Nephron (organoid): ENCODE measurements at regions not wholly inside any gene's neighbourhood (a gene's known extent, or its start where the extent isn't known, plus 50 kb on each side); places are given as distances from the start of the nearest gene placed in this dataset.

Source experiments
- H3K27ac Mint-ChIP-seq, 3 experiments: 2 replicates each; pipeline ENCODE4 v1.8.0; 2020; ENCODE audit warnings: mixed read lengths in 3 of 3, mild to moderate bottlenecking in 2 of 3, moderate library complexity in 1 of 3
- H3K27me3 Mint-ChIP-seq: 2 replicates; pipeline ENCODE4 v1.8.0; 2021; ENCODE audit warnings: low read depth, mild to moderate bottlenecking, moderate library complexity, mixed read lengths
- H3K36me3 Mint-ChIP-seq: 2 replicates; pipeline ENCODE4 v1.8.0; 2020; ENCODE audit warnings: low read depth, mixed read lengths
- H3K4me1 Mint-ChIP-seq: 2 replicates; pipeline ENCODE4 v1.8.0; 2020; ENCODE audit warnings: mixed read lengths
- H3K4me3 Mint-ChIP-seq, 3 experiments: 2 replicates each; pipeline ENCODE4 v1.8.0; 2020; ENCODE audit warnings: mild to moderate bottlenecking in 3 of 3, mixed read lengths in 3 of 3, moderate library complexity in 2 of 3
- H3K9me3 Mint-ChIP-seq: 2 replicates; pipeline ENCODE4 v1.8.0; 2020; ENCODE audit warnings: mixed read lengths
- CTCF ChIP-seq, 3 experiments: fragments of 200-600 bp; sonication (generic); IDR thresholded peaks; one replicate each; pipeline ENCODE4 v1.5.0; 2021; ENCODE audit warnings: antibody characterized with exemption in 3 of 3; ENCODE audit not compliant: unreplicated experiment in 3 of 3

DNA sequence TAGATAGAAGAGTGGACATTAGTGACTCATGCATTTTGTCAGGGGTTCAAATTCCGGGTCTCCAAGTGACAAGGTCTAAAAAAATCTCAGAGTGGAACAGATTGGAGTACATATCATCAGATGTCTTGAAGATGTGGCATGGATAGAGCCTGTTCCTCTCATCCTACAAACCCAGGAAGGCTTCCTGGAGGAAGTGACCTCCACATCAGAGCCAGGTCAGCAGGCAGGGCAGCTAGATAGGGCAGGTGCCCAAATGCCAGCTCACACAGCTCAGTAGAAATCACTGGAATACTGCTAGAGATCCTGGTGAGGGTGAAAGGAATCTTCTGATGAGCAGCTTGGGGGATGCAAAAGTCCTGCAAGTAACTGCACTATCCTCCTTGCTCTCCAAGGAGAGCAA is 196.6 kb upstream of the SDK2 start:
- TF ChIP-seq CTCF (IDR thresholded peaks at IDR 0.05; ENCODE audit: unreplicated experiment in 3 of 3): no peak
- Mint-ChIP-seq H3K27ac (no peak overlapping the region), H3K4me1 (peaks cover 7% of the 10 kb centered on the region), H3K36me3 (no peaks in the 10 kb centered on the region), H3K4me3 (no peak overlapping the region), H3K27me3 (peaks cover 64% of the 10 kb centered on the region), H3K9me3 (peaks cover 1% of the 10 kb centered on the region)

DNA sequence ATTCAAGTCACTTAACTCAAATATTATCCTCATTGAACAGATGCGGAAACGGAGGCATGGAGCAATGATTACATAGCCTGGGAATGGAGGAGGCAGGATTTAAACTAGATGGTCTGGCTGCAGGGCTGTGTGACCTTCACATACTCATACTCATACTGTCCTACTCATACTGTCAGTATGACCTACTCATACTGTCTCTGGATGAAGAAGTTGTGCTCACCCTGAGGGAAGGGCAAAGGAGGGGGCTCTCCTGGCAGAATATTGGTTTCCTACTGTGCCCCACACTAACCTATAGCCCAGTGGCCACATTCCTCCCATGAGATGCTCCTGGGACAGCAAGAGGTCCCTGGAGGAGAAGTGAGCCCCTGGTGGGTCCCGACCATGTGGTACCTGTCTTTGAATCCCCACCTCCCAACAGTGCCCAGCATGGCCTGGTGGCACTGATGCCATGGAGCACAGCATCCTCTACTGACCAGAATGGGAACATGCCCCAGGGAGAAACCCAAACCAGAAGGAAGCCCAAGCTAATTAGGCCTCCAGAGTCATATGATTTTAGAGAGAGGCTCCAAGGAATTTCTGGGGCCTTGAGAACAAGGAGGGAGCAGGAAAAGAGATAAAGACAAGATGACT is 197.3 kb upstream of the SDK2 start:
- H3K9me3 Mint-ChIP-seq: no peaks in the 10 kb centered on the region
- no peak overlapping the region for H3K27ac Mint-ChIP-seq
- no peak overlapping the region for H3K4me3 Mint-ChIP-seq
- H3K27me3 Mint-ChIP-seq: peaks cover 64% of the 10 kb centered on the region
- H3K4me1 Mint-ChIP-seq: peaks cover 5% of the 10 kb centered on the region
- no peaks in the 10 kb centered on the region for H3K36me3 Mint-ChIP-seq
- peak in 1 of 3 experiments; percentile 21 for TF ChIP-seq CTCF (IDR thresholded peaks at IDR 0.05; ENCODE audit: unreplicated experiment in 3 of 3)

GRCh38 chr17:73847952-73848351 is 203.7 kb upstream of the SDK2 start:
- H3K27me3 Mint-ChIP-seq: peaks cover 43% of the 10 kb centered on the region
- no peaks in the 10 kb centered on the region for H3K36me3 Mint-ChIP-seq

GRCh38 chr17:73850426-73850825 is 206.2 kb upstream of the SDK2 start:
- H3K4me3 Mint-ChIP-seq: no peak overlapping the region
- no peak overlapping the region for H3K27ac Mint-ChIP-seq

More at GRCh38 chr17:73847952-73848351, 203.7 kb upstream of the SDK2 start:
- H3K9me3 Mint-ChIP-seq: peaks cover 7% of the 10 kb centered on the region
- no peak for TF ChIP-seq CTCF (IDR thresholded peaks at IDR 0.05; ENCODE audit: unreplicated experiment in 3 of 3)
- H3K27ac Mint-ChIP-seq: no peak overlapping the region
- H3K4me3 Mint-ChIP-seq: no peak overlapping the region
- H3K4me1 Mint-ChIP-seq: no peaks in the 10 kb centered on the region

GRCh38 chr17:73851091-73851490 is 206.8 kb upstream of the SDK2 start:
- H3K4me1 Mint-ChIP-seq: peaks cover 2% of the 10 kb centered on the region

More at GRCh38 chr17:73850426-73850825, 206.2 kb upstream of the SDK2 start:
- Mint-ChIP-seq H3K36me3 (no peaks in the 10 kb centered on the region), H3K9me3 (peaks cover 19% of the 10 kb centered on the region), H3K4me1 (no peaks in the 10 kb centered on the region), H3K27me3 (peaks cover 40% of the 10 kb centered on the region)
- no peak for TF ChIP-seq CTCF (IDR thresholded peaks at IDR 0.05; ENCODE audit: unreplicated experiment in 3 of 3)

More at GRCh38 chr17:73851091-73851490, 206.8 kb upstream of the SDK2 start:
- Mint-ChIP-seq H3K27me3 (peaks cover 35% of the 10 kb centered on the region), H3K36me3 (no peaks in the 10 kb centered on the region), H3K4me3 (no peak overlapping the region), H3K9me3 (peaks cover 24% of the 10 kb centered on the region), H3K27ac (no peak overlapping the region)
- no peak for TF ChIP-seq CTCF (IDR thresholded peaks at IDR 0.05; ENCODE audit: unreplicated experiment in 3 of 3)
